K562 (cell line): ENCODE measurements at regions not wholly inside any gene's neighbourhood (a gene's known extent, or its start where the extent isn't known, plus 50 kb on each side); places are given as distances from the start of the nearest gene placed in this dataset.

Experiments
- ATAC-seq: fragments of 200-7000 bp; cut with Tn5 transposase; 3 replicates; pipeline ENCODE4 v1.9.1; 2020; ENCODE audit warnings: moderate library complexity
- BruUV-seq: library from RNA; stranded (reverse); fragments of 400-500 nt; replicated peaks from 2 replicates; lab custom pipeline; 2021; lab: Mats Ljungman, UMichigan
- CTCF ChIA-PET: fragments of 300-600 bp; formaldehyde crosslinking; extraction: SDS; loops from one replicate; lab custom pipeline; 2021; ENCODE audit warnings: low intra/inter-chr PET ratio; lab: Yijun Ruan, JAX
- POLR2A ChIA-PET: fragments of 300-600, 350-650 bp; sonication (Branson Sonifier 250); formaldehyde crosslinking; extraction: SDS; loops from one replicate; lab custom pipeline; 2021; ENCODE audit warnings: antibody characterized with exemption, inconsistent platforms; lab: Yijun Ruan, JAX
- DNase-seq, 4 experiments: peaks; one replicate each; pipeline versions ENCODE4 v3.0.0 to v3.0.0-alpha.2; 2011 to 2018; ENCODE audit warnings: low spot score in 3 of 4, mixed read lengths in 3 of 4; ENCODE audit errors: extremely low read depth in 1 of 4
- FAIRE-seq: peaks from 2 replicates; lab custom pipeline; 2011; peaks lifted over from hg19 to GRCh38; lab: Jason Lieb, UNC
- H2AFZ ChIP-seq: 2 replicates; pipeline ENCODE4 v1.6.0; 2011; ENCODE audit warnings: low read depth, low read length, control low read depth, inconsistent platforms
- H3K27ac ChIP-seq: fragments of 200-600 bp; 3 replicates; pipeline ENCODE4 v1.8.0; 2011; ENCODE audit warnings: low read depth, mild to moderate bottlenecking, control low read depth, inconsistent platforms, low read length, moderate library complexity, mixed read lengths; ENCODE audit errors: extremely low read depth
- H3K27me3 ChIP-seq, 2 experiments: fragments of 300-600 bp in 1 of 2; 2 replicates in 1 of 2; 3 replicates in 1 of 2; pipeline versions ENCODE4 v1.6.0 to v1.8.0; 2011; ENCODE audit warnings: inconsistent platforms in 2 of 2, low read length in 2 of 2, mild to moderate bottlenecking in 1 of 2, mixed read lengths in 1 of 2, moderate library complexity in 1 of 2; ENCODE audit not compliant: control insufficient read depth in 2 of 2, insufficient read depth in 2 of 2
- H3K36me3 ChIP-seq: fragments of 300-600 bp; 3 replicates; pipeline ENCODE4 v1.8.0; 2011; ENCODE audit warnings: mild to moderate bottlenecking, low read length, inconsistent platforms; ENCODE audit not compliant: control insufficient read depth, insufficient read depth
- H3K4me1 ChIP-seq, 2 experiments: fragments of 200-600 bp in 1 of 2; replicated peaks in 1 of 2; 2 replicates in 1 of 2; 3 replicates in 1 of 2; pipeline versions ENCODE4 v1.5.1 to v1.8.0; 2011; ENCODE audit warnings: inconsistent platforms in 2 of 2, low read length in 2 of 2, mild to moderate bottlenecking in 1 of 2, mixed read lengths in 1 of 2, moderate library complexity in 1 of 2; ENCODE audit not compliant: control insufficient read depth in 2 of 2, insufficient read depth in 2 of 2
- H3K4me2 ChIP-seq: 2 replicates; pipeline ENCODE4 v1.6.1; 2011; ENCODE audit warnings: low read length, control low read depth, inconsistent platforms, mixed read lengths; ENCODE audit not compliant: insufficient read depth
- H3K4me3 ChIP-seq: fragments of 200-600 bp; sonication (generic), shearing (Covaris generic); 2 replicates; pipeline ENCODE4 v1.5.1; 2016; ENCODE audit warnings: control low read depth, inconsistent platforms
- H3K79me2 ChIP-seq: fragments of 200-600 bp; 3 replicates; pipeline ENCODE4 v1.8.0; 2011; ENCODE audit warnings: low read length, inconsistent platforms; ENCODE audit not compliant: control insufficient read depth, insufficient read depth
- H3K9ac ChIP-seq, 2 experiments: 2 replicates each; pipeline versions ENCODE4 v1.6.0 to v1.6.1; 2011; ENCODE audit warnings: low read depth in 2 of 2, low read length in 2 of 2, control low read depth in 1 of 2, inconsistent platforms in 1 of 2, mild to moderate bottlenecking in 1 of 2, mixed read lengths in 1 of 2; ENCODE audit not compliant: insufficient read depth in 1 of 2
- H3K9me1 ChIP-seq: one replicate; pipeline ENCODE4 v1.6.0; 2011; ENCODE audit warnings: inconsistent platforms, mild to moderate bottlenecking, low read length, moderate library complexity; ENCODE audit not compliant: control insufficient read depth, insufficient read depth
- H3K9me3 ChIP-seq: replicated peaks from 2 replicates; pipeline ENCODE4 v1.5.1; 2011; ENCODE audit warnings: low read depth, low read length, inconsistent platforms; ENCODE audit not compliant: control insufficient read depth, insufficient read depth
- H4K20me1 ChIP-seq: replicated peaks from 2 replicates; pipeline ENCODE4 v1.6.1; 2011; ENCODE audit warnings: low read length, inconsistent platforms, mixed read lengths; ENCODE audit not compliant: control insufficient read depth, insufficient read depth
- ARID3B ChIP-seq: fragments of 250-450 bp; sonication (Bioruptor Pico); IDR thresholded peaks from 2 replicates; pipeline ENCODE4 v1.4.0; 2020; ENCODE audit warnings: borderline replicate concordance
- CLOCK ChIP-seq: fragments of 250-450 bp; sonication (Bioruptor Pico); IDR thresholded peaks from 2 replicates; pipeline ENCODE4 v1.4.0; 2020; ENCODE audit warnings: mild to moderate bottlenecking, moderate library complexity, borderline replicate concordance
- GATAD2B ChIP-seq: fragments of 450-650 bp; IDR thresholded peaks from 2 replicates; pipeline ENCODE4 v1.6.1; 2017; ENCODE audit warnings: mild to moderate bottlenecking, borderline replicate concordance
- ZC3H11A ChIP-seq: IDR thresholded peaks from 2 replicates; pipeline ENCODE4 v1.6.1; 2012; ENCODE audit warnings: low read depth, low read length, improper control_type of control experiment
- WGBS: fragments of 100-300 bp; shearing (Covaris generic); methylation state at CpG from one replicate; pipeline ENCODE4 v1.1.6; 2016; ENCODE audit warnings: low coverage, mixed read lengths; ENCODE audit not compliant: insufficient coverage; ENCODE audit errors: missing lambda C conversion rate; 5-methylcytosine and 5-hydroxymethylcytosine counted together
- in situ Hi-C: fragments of 300-500 bp; cut with MboI; formaldehyde crosslinking; loops from 4 replicates; pipeline ENCODE4 v1.15.0; 2018; ENCODE audit warnings: inconsistent platforms, mixed read lengths
- intact Hi-C: fragments of 100-400 bp; cut with micrococcal nuclease; formaldehyde crosslinking; loops from 2 replicates; pipeline ENCODE4 v1.14.2; 2022

GRCh38 chr3:4052706-4053105, 250.5 kb upstream of the SETMAR start:
- in situ Hi-C loops (no loop called here), intact Hi-C loops (no loop called here)
- CTCF ChIA-PET, result no interaction called here
- no peaks in the 10 kb centered on the region for H3K9me1 ChIP-seq
- H3K9ac ChIP-seq, result no peak overlapping the region
- TF ChIP-seq ARID3B (no peak), GATAD2B (no peak), CLOCK (CRISPR knock-in tag) (no peak), ZC3H11A (no peak)
- TF ChIP-seq, all 486 proteins: peak for 0
- no peaks in the 10 kb centered on the region for H3K79me2 ChIP-seq
- ATAC-seq (no peak), DNase-seq (no peak), FAIRE-seq (no peak)
- no peaks in the 10 kb centered on the region; a peak in 1 of 5 replicates for H3K27me3 ChIP-seq
- BruUV-seq, result no TSS peak
- POLR2A ChIA-PET, result interaction anchor here (1.1 kb wide), 1 partner anchor 258 kb away, joined by 4 read pairs; no protein-coding TSS in a partner anchor
- no peaks in the 10 kb centered on the region for H3K36me3 ChIP-seq
- 0% methylated on average over 1 of the region's 1 CpG for WGBS
- no peaks in the 10 kb centered on the region for H3K4me1 ChIP-seq
- H3K27ac ChIP-seq, result no peak overlapping the region
- no peak overlapping the region for H3K4me3 ChIP-seq
- H4K20me1 ChIP-seq, result no peaks in the 10 kb centered on the region
- no peaks in the 10 kb centered on the region for H3K9me3 ChIP-seq
- no peak overlapping the region for H3K4me2 ChIP-seq
- H2AFZ ChIP-seq, result no peak overlapping the region
